ENCODE measurements at regions not wholly inside any gene's neighbourhood (a gene's known extent, or its start where the extent isn't known, plus 50 kb on each side); places are given as distances from the start of the nearest gene placed in this dataset.

DNA sequence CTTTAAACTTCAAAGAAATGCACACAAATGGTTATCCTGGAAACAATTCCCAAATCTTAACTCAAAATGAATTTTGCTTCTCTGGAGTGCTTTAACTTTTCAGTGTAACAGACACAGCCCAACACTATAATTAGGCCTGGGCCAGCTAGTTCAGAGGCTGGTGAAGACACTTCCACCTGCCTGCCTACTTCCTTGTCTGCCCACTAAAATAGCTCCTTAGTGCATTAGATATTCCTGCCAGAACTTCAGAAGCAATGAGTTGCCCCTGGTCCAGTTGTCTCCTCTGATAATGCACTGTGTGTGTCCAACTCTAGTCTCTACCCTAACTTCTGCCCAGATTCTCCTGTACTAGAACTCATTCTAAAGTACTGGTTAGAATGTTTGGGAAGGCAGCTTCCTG is 150.9 kb upstream of the PRSS58 start:
- Histone ChIP-seq H3K4me2 (no peak overlapping the region), H3K27me3 (ENCODE audit: insufficient read depth) (no peaks in the 10 kb centered on the region), H3K9me2 (ENCODE audit: insufficient read depth) (no peaks in the 10 kb centered on the region), H3F3A (replicated peaks; ENCODE audit: low read depth) (no peaks in the 10 kb centered on the region), H3K79me2 (replicated peaks; ENCODE audit: insufficient read depth) (no peaks in the 10 kb centered on the region), H3K4me1 (ENCODE audit: insufficient read depth) (no peaks in the 10 kb centered on the region), H2AFZ (no peak overlapping the region), H4K20me1 (replicated peaks; ENCODE audit: insufficient read depth) (no peaks in the 10 kb centered on the region), H3K27ac (ENCODE audit: low read depth) (no peak overlapping the region), H3K36me3 (ENCODE audit: insufficient read depth) (no peaks in the 10 kb centered on the region), H3K4me3 (no peak overlapping the region)
- DNase-seq (ENCODE audit: low spot score) (no peak), ATAC-seq (no peak)
- no peak for TF ChIP-seq NANOG (IDR thresholded peaks at IDR 0.05; ENCODE audit: borderline replicate concordance)
- TF ChIP-seq, protein P1, sequence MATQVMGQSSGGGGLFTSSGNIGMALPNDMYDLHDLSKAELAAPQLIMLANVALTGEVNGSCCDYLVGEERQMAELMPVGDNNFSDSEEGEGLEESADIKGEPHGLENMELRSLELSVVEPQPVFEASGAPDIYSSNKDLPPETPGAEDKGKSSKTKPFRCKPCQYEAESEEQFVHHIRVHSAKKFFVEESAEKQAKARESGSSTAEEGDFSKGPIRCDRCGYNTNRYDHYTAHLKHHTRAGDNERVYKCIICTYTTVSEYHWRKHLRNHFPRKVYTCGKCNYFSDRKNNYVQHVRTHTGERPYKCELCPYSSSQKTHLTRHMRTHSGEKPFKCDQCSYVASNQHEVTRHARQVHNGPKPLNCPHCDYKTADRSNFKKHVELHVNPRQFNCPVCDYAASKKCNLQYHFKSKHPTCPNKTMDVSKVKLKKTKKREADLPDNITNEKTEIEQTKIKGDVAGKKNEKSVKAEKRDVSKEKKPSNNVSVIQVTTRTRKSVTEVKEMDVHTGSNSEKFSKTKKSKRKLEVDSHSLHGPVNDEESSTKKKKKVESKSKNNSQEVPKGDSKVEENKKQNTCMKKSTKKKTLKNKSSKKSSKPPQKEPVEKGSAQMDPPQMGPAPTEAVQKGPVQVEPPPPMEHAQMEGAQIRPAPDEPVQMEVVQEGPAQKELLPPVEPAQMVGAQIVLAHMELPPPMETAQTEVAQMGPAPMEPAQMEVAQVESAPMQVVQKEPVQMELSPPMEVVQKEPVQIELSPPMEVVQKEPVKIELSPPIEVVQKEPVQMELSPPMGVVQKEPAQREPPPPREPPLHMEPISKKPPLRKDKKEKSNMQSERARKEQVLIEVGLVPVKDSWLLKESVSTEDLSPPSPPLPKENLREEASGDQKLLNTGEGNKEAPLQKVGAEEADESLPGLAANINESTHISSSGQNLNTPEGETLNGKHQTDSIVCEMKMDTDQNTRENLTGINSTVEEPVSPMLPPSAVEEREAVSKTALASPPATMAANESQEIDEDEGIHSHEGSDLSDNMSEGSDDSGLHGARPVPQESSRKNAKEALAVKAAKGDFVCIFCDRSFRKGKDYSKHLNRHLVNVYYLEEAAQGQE (IDR thresholded peaks at IDR 0.05; ENCODE audit: unreplicated experiment) = no peak
- TF ChIP-seq ZNF331 (CRISPR knock-in tag; IDR thresholded peaks at IDR 0.05; ENCODE audit: low read depth) = no peak
- TF ChIP-seq, protein P2, sequence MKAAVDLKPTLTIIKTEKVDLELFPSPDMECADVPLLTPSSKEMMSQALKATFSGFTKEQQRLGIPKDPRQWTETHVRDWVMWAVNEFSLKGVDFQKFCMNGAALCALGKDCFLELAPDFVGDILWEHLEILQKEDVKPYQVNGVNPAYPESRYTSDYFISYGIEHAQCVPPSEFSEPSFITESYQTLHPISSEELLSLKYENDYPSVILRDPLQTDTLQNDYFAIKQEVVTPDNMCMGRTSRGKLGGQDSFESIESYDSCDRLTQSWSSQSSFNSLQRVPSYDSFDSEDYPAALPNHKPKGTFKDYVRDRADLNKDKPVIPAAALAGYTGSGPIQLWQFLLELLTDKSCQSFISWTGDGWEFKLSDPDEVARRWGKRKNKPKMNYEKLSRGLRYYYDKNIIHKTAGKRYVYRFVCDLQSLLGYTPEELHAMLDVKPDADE (IDR thresholded peaks at IDR 0.05) = no peak
- no peak for TF ChIP-seq EZH2phosphoT487 (IDR thresholded peaks at IDR 0.05; ENCODE audit: unreplicated experiment)
- no peak for TF ChIP-seq STAT1 (IDR thresholded peaks at IDR 0.05; ENCODE audit: unreplicated experiment)
- TF ChIP-seq ZNF114 (CRISPR knock-in tag; IDR thresholded peaks at IDR 0.05) = no peak
- TF ChIP-seq, protein P3, sequence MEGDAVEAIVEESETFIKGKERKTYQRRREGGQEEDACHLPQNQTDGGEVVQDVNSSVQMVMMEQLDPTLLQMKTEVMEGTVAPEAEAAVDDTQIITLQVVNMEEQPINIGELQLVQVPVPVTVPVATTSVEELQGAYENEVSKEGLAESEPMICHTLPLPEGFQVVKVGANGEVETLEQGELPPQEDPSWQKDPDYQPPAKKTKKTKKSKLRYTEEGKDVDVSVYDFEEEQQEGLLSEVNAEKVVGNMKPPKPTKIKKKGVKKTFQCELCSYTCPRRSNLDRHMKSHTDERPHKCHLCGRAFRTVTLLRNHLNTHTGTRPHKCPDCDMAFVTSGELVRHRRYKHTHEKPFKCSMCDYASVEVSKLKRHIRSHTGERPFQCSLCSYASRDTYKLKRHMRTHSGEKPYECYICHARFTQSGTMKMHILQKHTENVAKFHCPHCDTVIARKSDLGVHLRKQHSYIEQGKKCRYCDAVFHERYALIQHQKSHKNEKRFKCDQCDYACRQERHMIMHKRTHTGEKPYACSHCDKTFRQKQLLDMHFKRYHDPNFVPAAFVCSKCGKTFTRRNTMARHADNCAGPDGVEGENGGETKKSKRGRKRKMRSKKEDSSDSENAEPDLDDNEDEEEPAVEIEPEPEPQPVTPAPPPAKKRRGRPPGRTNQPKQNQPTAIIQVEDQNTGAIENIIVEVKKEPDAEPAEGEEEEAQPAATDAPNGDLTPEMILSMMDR (conservative IDR thresholded peaks at IDR 0.05; ENCODE audit: low read depth in 2 of 2) = no peak
- TF ChIP-seq, protein P4, sequence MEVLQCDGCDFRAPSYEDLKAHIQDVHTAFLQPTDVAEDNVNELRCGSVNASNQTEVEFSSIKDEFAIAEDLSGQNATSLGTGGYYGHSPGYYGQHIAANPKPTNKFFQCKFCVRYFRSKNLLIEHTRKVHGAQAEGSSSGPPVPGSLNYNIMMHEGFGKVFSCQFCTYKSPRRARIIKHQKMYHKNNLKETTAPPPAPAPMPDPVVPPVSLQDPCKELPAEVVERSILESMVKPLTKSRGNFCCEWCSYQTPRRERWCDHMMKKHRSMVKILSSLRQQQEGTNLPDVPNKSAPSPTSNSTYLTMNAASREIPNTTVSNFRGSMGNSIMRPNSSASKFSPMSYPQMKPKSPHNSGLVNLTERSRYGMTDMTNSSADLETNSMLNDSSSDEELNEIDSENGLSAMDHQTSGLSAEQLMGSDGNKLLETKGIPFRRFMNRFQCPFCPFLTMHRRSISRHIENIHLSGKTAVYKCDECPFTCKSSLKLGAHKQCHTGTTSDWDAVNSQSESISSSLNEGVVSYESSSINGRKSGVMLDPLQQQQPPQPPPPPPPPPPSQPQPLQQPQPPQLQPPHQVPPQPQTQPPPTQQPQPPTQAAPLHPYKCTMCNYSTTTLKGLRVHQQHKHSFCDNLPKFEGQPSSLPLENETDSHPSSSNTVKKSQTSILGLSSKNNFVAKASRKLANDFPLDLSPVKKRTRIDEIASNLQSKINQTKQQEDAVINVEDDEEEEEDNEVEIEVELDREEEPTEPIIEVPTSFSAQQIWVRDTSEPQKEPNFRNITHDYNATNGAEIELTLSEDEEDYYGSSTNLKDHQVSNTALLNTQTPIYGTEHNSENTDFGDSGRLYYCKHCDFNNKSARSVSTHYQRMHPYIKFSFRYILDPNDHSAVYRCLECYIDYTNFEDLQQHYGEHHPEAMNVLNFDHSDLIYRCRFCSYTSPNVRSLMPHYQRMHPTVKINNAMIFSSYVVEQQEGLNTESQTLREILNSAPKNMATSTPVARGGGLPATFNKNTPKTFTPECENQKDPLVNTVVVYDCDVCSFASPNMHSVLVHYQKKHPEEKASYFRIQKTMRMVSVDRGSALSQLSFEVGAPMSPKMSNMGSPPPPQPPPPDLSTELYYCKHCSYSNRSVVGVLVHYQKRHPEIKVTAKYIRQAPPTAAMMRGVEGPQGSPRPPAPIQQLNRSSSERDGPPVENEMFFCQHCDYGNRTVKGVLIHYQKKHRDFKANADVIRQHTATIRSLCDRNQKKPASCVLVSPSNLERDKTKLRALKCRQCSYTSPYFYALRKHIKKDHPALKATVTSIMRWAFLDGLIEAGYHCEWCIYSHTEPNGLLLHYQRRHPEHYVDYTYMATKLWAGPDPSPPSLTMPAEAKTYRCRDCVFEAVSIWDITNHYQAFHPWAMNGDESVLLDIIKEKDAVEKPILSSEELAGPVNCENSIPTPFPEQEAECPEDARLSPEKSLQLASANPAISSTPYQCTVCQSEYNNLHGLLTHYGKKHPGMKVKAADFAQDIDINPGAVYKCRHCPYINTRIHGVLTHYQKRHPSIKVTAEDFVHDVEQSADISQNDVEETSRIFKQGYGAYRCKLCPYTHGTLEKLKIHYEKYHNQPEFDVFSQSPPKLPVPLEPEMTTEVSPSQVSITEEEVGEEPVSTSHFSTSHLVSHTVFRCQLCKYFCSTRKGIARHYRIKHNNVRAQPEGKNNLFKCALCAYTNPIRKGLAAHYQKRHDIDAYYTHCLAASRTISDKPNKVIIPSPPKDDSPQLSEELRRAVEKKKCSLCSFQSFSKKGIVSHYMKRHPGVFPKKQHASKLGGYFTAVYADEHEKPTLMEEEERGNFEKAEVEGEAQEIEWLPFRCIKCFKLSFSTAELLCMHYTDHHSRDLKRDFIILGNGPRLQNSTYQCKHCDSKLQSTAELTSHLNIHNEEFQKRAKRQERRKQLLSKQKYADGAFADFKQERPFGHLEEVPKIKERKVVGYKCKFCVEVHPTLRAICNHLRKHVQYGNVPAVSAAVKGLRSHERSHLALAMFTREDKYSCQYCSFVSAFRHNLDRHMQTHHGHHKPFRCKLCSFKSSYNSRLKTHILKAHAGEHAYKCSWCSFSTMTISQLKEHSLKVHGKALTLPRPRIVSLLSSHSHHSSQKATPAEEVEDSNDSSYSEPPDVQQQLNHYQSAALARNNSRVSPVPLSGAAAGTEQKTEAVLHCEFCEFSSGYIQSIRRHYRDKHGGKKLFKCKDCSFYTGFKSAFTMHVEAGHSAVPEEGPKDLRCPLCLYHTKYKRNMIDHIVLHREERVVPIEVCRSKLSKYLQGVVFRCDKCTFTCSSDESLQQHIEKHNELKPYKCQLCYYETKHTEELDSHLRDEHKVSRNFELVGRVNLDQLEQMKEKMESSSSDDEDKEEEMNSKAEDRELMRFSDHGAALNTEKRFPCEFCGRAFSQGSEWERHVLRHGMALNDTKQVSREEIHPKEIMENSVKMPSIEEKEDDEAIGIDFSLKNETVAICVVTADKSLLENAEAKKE (CRISPR knock-in tag; IDR thresholded peaks at IDR 0.05) = no peak
- no peak for TF ChIP-seq POLR2AphosphoS5 (IDR thresholded peaks at IDR 0.05; ENCODE audit: low read depth)
- no peak for TF ChIP-seq JUNB (IDR thresholded peaks at IDR 0.05; ENCODE audit: unreplicated experiment)
- TF ChIP-seq CREB1 (CRISPR knock-in tag; IDR thresholded peaks at IDR 0.05; ENCODE audit: low read depth) = no peak
- no peak for TF ChIP-seq EZH2 (IDR thresholded peaks at IDR 0.05; ENCODE audit: low read depth, unreplicated experiment)
- Mint-ChIP-seq H3K27ac (no peak overlapping the region), H3K36me3 (ENCODE audit: low read depth) (no peaks in the 10 kb centered on the region), H3K4me1 (peaks cover 4% of the 10 kb centered on the region; the same call in 1 of the 3 replicates), H3K4me3 (no peak overlapping the region), H3K9me3 (no peaks in the 10 kb centered on the region; the same call in 2 of the 3 replicates), H3K27me3 (ENCODE audit: insufficient read depth, low read depth, poor library complexity) (peaks cover 2% of the 10 kb centered on the region)

All from GM23338 (cell line).